ENCODE measurements at regions not wholly inside any gene's neighbourhood (a gene's known extent, or its start where the extent isn't known, plus 50 kb on each side); places are given as distances from the start of the nearest gene placed in this dataset.

- no peak overlapping the region for H3K4me3 ChIP-seq (ENCODE audit: low read length in 2 of 2)
- ChIA-PET POLR2A (ENCODE audit: partially characterized antibody) (no interaction called here), CTCF (ENCODE audit: partially characterized antibody) (no interaction called here)
- no peak overlapping the region for H3K27ac ChIP-seq (ENCODE audit: low read depth, low read length)
- no peak overlapping the region for H3K27ac Mint-ChIP-seq
- no peaks in the 10 kb centered on the region for H3K9me3 ChIP-seq (ENCODE audit: control insufficient read depth in 1 of 2, low read length in 2 of 2)
- H3K36me3 Mint-ChIP-seq = no peaks in the 10 kb centered on the region
- H3K4me1 Mint-ChIP-seq = no peaks in the 10 kb centered on the region
- H3K27me3 Mint-ChIP-seq = no peaks in the 10 kb centered on the region
- H3K9me3 Mint-ChIP-seq = peaks cover 0 to 11% (median 3%) of the 10 kb centered on the region in 8 donors
- DNase-seq = no peak
- no peaks in the 10 kb centered on the region for H3K4me1 ChIP-seq (ENCODE audit: insufficient read depth, low read length)
- H3K4me3 Mint-ChIP-seq = no peak overlapping the region
- no peaks in the 10 kb centered on the region for H3K27me3 ChIP-seq (ENCODE audit: insufficient read depth, low read length)
- intact Hi-C loops (cut with micrococcal nuclease) = no loop called here
- no peaks in the 10 kb centered on the region for H3K36me3 ChIP-seq (ENCODE audit: insufficient read depth, low read length)
These were observed 433.9 kb downstream of the IRX2 start for GRCh38 chr5:2317540-2317939.

- no peaks in the 10 kb centered on the region for H3K27me3 Mint-ChIP-seq
- no peak for DNase-seq
- no peaks in the 10 kb centered on the region for H3K36me3 Mint-ChIP-seq
- H3K27ac Mint-ChIP-seq = no peak overlapping the region
- no peaks in the 10 kb centered on the region for H3K4me1 Mint-ChIP-seq
- peaks cover 0 to 6% (median 0%) of the 10 kb centered on the region in 8 donors for H3K9me3 Mint-ChIP-seq
- Histone ChIP-seq H3K4me1 (ENCODE audit: insufficient read depth, low read length) (no peaks in the 10 kb centered on the region), H3K36me3 (ENCODE audit: insufficient read depth, low read length) (no peaks in the 10 kb centered on the region), H3K4me3 (ENCODE audit: low read length in 2 of 2) (no peak overlapping the region), H3K27ac (ENCODE audit: low read depth, low read length) (no peak overlapping the region), H3K27me3 (ENCODE audit: insufficient read depth, low read length) (no peaks in the 10 kb centered on the region), H3K9me3 (ENCODE audit: control insufficient read depth in 1 of 2, low read length in 2 of 2) (no peaks in the 10 kb centered on the region)
- no peak overlapping the region for H3K4me3 Mint-ChIP-seq
- intact Hi-C loops (cut with micrococcal nuclease) = no loop called here
- CTCF ChIA-PET (ENCODE audit: partially characterized antibody) = no interaction called here
- POLR2A ChIA-PET (ENCODE audit: partially characterized antibody) = no interaction called here
These were observed 429.1 kb upstream of the IRX4 start for GRCh38 chr5:2311851-2312250.

GRCh38 chr5:2310946-2311345 lies 428.2 kb upstream of the IRX4 start:
- ChIA-PET POLR2A (ENCODE audit: partially characterized antibody) (no interaction called here), CTCF (ENCODE audit: partially characterized antibody) (no interaction called here)
- Mint-ChIP-seq H3K27me3 (no peaks in the 10 kb centered on the region), H3K27ac (peak overlapping the region in 1 of 7 donors; percentile 46), H3K4me3 (no peak overlapping the region), H3K4me1 (no peaks in the 10 kb centered on the region), H3K9me3 (peaks cover 0 to 6% (median 0%) of the 10 kb centered on the region in 8 donors), H3K36me3 (no peaks in the 10 kb centered on the region)
- no peak overlapping the region for H3K27ac ChIP-seq (ENCODE audit: low read depth, low read length)
- intact Hi-C loops (cut with micrococcal nuclease) = no loop called here
- no peaks in the 10 kb centered on the region for H3K27me3 ChIP-seq (ENCODE audit: insufficient read depth, low read length)
- no peaks in the 10 kb centered on the region for H3K9me3 ChIP-seq (ENCODE audit: control insufficient read depth in 1 of 2, low read length in 2 of 2)
- DNase-seq = no peak
- no peaks in the 10 kb centered on the region for H3K4me1 ChIP-seq (ENCODE audit: insufficient read depth, low read length)
- H3K4me3 ChIP-seq (ENCODE audit: low read length in 2 of 2) = no peak overlapping the region
- H3K36me3 ChIP-seq (ENCODE audit: insufficient read depth, low read length) = no peaks in the 10 kb centered on the region

GRCh38 chr5:2307631-2308030 lies 424.9 kb upstream of the IRX4 start:
- no peaks in the 10 kb centered on the region for H3K27me3 Mint-ChIP-seq
- H3K27ac Mint-ChIP-seq = no peak overlapping the region
- no peak overlapping the region for H3K4me3 ChIP-seq (ENCODE audit: low read length in 2 of 2)

GRCh38 chr5:2306711-2307110 lies 424.0 kb upstream of the IRX4 start:
- Histone ChIP-seq H3K4me1 (ENCODE audit: insufficient read depth, low read length) (no peaks in the 10 kb centered on the region), H3K9me3 (ENCODE audit: control insufficient read depth in 1 of 2, low read length in 2 of 2) (no peaks in the 10 kb centered on the region), H3K27ac (ENCODE audit: low read depth, low read length) (no peak overlapping the region), H3K36me3 (ENCODE audit: insufficient read depth, low read length) (no peaks in the 10 kb centered on the region), H3K4me3 (ENCODE audit: low read length in 2 of 2) (no peak overlapping the region), H3K27me3 (ENCODE audit: insufficient read depth, low read length) (no peaks in the 10 kb centered on the region)
- intact Hi-C loops (cut with micrococcal nuclease) = no loop called here
- CTCF ChIA-PET (ENCODE audit: partially characterized antibody) = no interaction called here
- POLR2A ChIA-PET (ENCODE audit: partially characterized antibody) = no interaction called here
- DNase-seq = no peak
- Mint-ChIP-seq H3K4me3 (peak overlapping the region in 1 of 8 donors; percentile 0), H3K27me3 (no peaks in the 10 kb centered on the region), H3K36me3 (no peaks in the 10 kb centered on the region), H3K9me3 (peaks cover 0 to 4% (median 0%) of the 10 kb centered on the region in 8 donors), H3K4me1 (no peaks in the 10 kb centered on the region), H3K27ac (no peak overlapping the region)

More at GRCh38 chr5:2307631-2308030, 424.9 kb upstream of the IRX4 start:
- POLR2A ChIA-PET (ENCODE audit: partially characterized antibody) = no interaction called here
- no peak overlapping the region for H3K27ac ChIP-seq (ENCODE audit: low read depth, low read length)
- H3K36me3 ChIP-seq (ENCODE audit: insufficient read depth, low read length) = no peaks in the 10 kb centered on the region
- H3K9me3 ChIP-seq (ENCODE audit: control insufficient read depth in 1 of 2, low read length in 2 of 2) = no peaks in the 10 kb centered on the region
- peaks cover 0 to 4% (median 0%) of the 10 kb centered on the region in 8 donors for H3K9me3 Mint-ChIP-seq
- no peaks in the 10 kb centered on the region for H3K27me3 ChIP-seq (ENCODE audit: insufficient read depth, low read length)
- H3K4me3 Mint-ChIP-seq = no peak overlapping the region
- no peak for DNase-seq
- no peaks in the 10 kb centered on the region for H3K36me3 Mint-ChIP-seq
- H3K4me1 ChIP-seq (ENCODE audit: insufficient read depth, low read length) = no peaks in the 10 kb centered on the region
- CTCF ChIA-PET (ENCODE audit: partially characterized antibody) = no interaction called here
- no peaks in the 10 kb centered on the region for H3K4me1 Mint-ChIP-seq
- intact Hi-C loops (cut with micrococcal nuclease) = no loop called here

GRCh38 chr5:2303431-2304100 lies 420.8 kb upstream of the IRX4 start:
- H3K4me3 ChIP-seq (ENCODE audit: low read length in 2 of 2) = no peak overlapping the region
- no peak overlapping the region for H3K27ac Mint-ChIP-seq
- ChIA-PET POLR2A (ENCODE audit: partially characterized antibody) (no interaction called here), CTCF (ENCODE audit: partially characterized antibody) (no interaction called here)
- H3K27me3 Mint-ChIP-seq = peaks cover 0 to 2% of the 10 kb centered on the region in 2 donors
- H3K4me3 Mint-ChIP-seq = no peak overlapping the region
- no peaks in the 10 kb centered on the region for H3K4me1 ChIP-seq (ENCODE audit: insufficient read depth, low read length)
- H3K36me3 Mint-ChIP-seq = no peaks in the 10 kb centered on the region
- DNase-seq = no peak
- intact Hi-C loops (cut with micrococcal nuclease) = no loop called here
- no peaks in the 10 kb centered on the region for H3K27me3 ChIP-seq (ENCODE audit: insufficient read depth, low read length)
- H3K36me3 ChIP-seq (ENCODE audit: insufficient read depth, low read length) = no peaks in the 10 kb centered on the region
- no peaks in the 10 kb centered on the region for H3K9me3 Mint-ChIP-seq
- H3K9me3 ChIP-seq (ENCODE audit: control insufficient read depth in 1 of 2, low read length in 2 of 2) = no peaks in the 10 kb centered on the region
- H3K27ac ChIP-seq (ENCODE audit: low read depth, low read length) = no peak overlapping the region
- H3K4me1 Mint-ChIP-seq = no peaks in the 10 kb centered on the region

- Histone ChIP-seq H3K4me3 (ENCODE audit: low read length in 2 of 2) (no peak overlapping the region), H3K9me3 (ENCODE audit: control insufficient read depth in 1 of 2, low read length in 2 of 2) (no peaks in the 10 kb centered on the region), H3K27me3 (ENCODE audit: insufficient read depth, low read length) (no peaks in the 10 kb centered on the region), H3K27ac (ENCODE audit: low read depth, low read length) (no peak overlapping the region), H3K4me1 (ENCODE audit: insufficient read depth, low read length) (no peaks in the 10 kb centered on the region), H3K36me3 (ENCODE audit: insufficient read depth, low read length) (no peaks in the 10 kb centered on the region)
- intact Hi-C loops (cut with micrococcal nuclease) = no loop called here
- Mint-ChIP-seq H3K27me3 (peaks cover 0 to 2% of the 10 kb centered on the region in 2 donors), H3K27ac (no peak overlapping the region), H3K4me3 (no peak overlapping the region), H3K9me3 (no peaks in the 10 kb centered on the region), H3K36me3 (no peaks in the 10 kb centered on the region), H3K4me1 (no peaks in the 10 kb centered on the region)
- no peak for DNase-seq
- ChIA-PET POLR2A (ENCODE audit: partially characterized antibody) (no interaction called here), CTCF (ENCODE audit: partially characterized antibody) (no interaction called here)
These were observed 419.4 kb upstream of the IRX4 start for GRCh38 chr5:2302169-2302568.

All from CD4-positive, alpha-beta memory T cell (primary cell).